ENCODE measurements at regions not wholly inside any gene's neighbourhood (a gene's known extent, or its start where the extent isn't known, plus 50 kb on each side); places are given as distances from the start of the nearest gene placed in this dataset.
A peak's percentile ranks its signal among the peaks of the same experiment; 100 is the strongest.
"Not testable (repeated sequence)": the region's sequence is repeated elsewhere in the genome, so short reads cannot be mapped to it uniquely, and the experiment has no call there.

DNA sequence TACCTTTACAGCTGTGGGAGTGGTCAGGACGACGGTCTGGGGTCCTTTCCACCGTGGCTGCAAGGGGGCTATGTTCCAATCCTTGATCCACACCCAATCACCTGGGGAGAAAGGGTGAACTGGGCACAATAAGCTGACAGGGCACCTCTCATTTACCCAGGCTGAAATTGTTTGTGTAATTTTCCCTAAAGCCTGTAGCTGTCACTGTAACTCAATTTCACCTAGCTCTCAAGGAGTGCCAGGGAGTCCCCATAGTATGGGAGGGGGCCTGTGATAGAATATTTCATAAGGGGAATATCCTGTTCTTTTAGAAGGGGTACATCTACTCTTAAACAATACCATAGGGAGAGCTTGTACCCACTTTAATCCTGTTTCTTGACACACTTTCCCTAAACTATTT lies 51.7 kb upstream of the COX7C start:
- H3K4me3 Mint-ChIP-seq: not testable (repeated sequence)
- TF ChIP-seq CTCF (conservative IDR thresholded peaks at IDR 0.05): peak; percentile 61

More for the DNA sequence above, 51.7 kb upstream of the COX7C start:
- WGBS, 2 experiments (ENCODE audit: insufficient coverage in 1 of 2, insufficient read length in 1 of 2): 33 to 68% methylated on average over 1 to 3 of the region's 3 CpGs
- H3K4me3 ChIP-seq (ENCODE audit: low read length); H3K27me3 ChIP-seq (ENCODE audit: control insufficient read depth, insufficient read depth, low read length, poor library complexity, severe bottlenecking); H3K4me1 ChIP-seq (ENCODE audit: control insufficient read depth, insufficient read depth, low read length); H3K36me3 Mint-ChIP-seq (ENCODE audit: low read depth); H3K36me3 ChIP-seq (ENCODE audit: control insufficient read depth, insufficient read depth, low read length); H3K9me3 ChIP-seq (ENCODE audit: control insufficient read depth, low read length); DNase-seq; H3K27me3 Mint-ChIP-seq (ENCODE audit: insufficient read depth); H3K27ac Mint-ChIP-seq; H3K27ac ChIP-seq (ENCODE audit: low read depth, low read length); H3K9ac ChIP-seq (ENCODE audit: extremely low read depth, low read length, poor library complexity, severe bottlenecking): not testable (repeated sequence)
- Mint-ChIP-seq H3K4me1 (peaks cover 14% of the 10 kb centered on the region), H3K9me3 (peaks cover 11% of the 10 kb centered on the region)
